ENCODE measurements at regions not wholly inside any gene's neighbourhood (a gene's known extent, or its start where the extent isn't known, plus 50 kb on each side); places are given as distances from the start of the nearest gene placed in this dataset.

GRCh38 chr5:152694231-152694630 lies 289.2 kb upstream of the NMUR2 start:
- intact Hi-C loops (cut with DNase I), result no loop called here
- H3K36me3 ChIP-seq, result no peaks in the 10 kb centered on the region
- no peaks in the 10 kb centered on the region for H3K27me3 ChIP-seq (replicated peaks; ENCODE audit: insufficient read depth)
- TF ChIP-seq POLR2A (IDR thresholded peaks at IDR 0.05) (no peak), POLR2AphosphoS5 (IDR thresholded peaks at IDR 0.05) (no peak)
- TF ChIP-seq, protein P1, sequence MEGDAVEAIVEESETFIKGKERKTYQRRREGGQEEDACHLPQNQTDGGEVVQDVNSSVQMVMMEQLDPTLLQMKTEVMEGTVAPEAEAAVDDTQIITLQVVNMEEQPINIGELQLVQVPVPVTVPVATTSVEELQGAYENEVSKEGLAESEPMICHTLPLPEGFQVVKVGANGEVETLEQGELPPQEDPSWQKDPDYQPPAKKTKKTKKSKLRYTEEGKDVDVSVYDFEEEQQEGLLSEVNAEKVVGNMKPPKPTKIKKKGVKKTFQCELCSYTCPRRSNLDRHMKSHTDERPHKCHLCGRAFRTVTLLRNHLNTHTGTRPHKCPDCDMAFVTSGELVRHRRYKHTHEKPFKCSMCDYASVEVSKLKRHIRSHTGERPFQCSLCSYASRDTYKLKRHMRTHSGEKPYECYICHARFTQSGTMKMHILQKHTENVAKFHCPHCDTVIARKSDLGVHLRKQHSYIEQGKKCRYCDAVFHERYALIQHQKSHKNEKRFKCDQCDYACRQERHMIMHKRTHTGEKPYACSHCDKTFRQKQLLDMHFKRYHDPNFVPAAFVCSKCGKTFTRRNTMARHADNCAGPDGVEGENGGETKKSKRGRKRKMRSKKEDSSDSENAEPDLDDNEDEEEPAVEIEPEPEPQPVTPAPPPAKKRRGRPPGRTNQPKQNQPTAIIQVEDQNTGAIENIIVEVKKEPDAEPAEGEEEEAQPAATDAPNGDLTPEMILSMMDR (IDR thresholded peaks at IDR 0.05), result no peak
- 45% methylated on average over 2 of the region's 2 CpGs for WGBS
- no peak overlapping the region for H3K27ac ChIP-seq
- H3K4me1 ChIP-seq (replicated peaks), result no peaks in the 10 kb centered on the region
- H3K9me3 ChIP-seq, result no peaks in the 10 kb centered on the region
- no peak overlapping the region for H3K4me3 ChIP-seq
- DNase-seq (ENCODE audit: low spot score), result no peak

GRCh38 chr5:152701305-152701949 lies 296.3 kb upstream of the NMUR2 start:
- H3K36me3 ChIP-seq, result no peaks in the 10 kb centered on the region
- no peaks in the 10 kb centered on the region for H3K27me3 ChIP-seq (replicated peaks; ENCODE audit: insufficient read depth)
- H3K4me1 ChIP-seq (replicated peaks), result no peaks in the 10 kb centered on the region
- intact Hi-C loops (cut with DNase I), result no loop called here
- TF ChIP-seq, protein P1 (IDR thresholded peaks at IDR 0.05), result no peak
- no peak for TF ChIP-seq POLR2AphosphoS5 (IDR thresholded peaks at IDR 0.05)
- TF ChIP-seq POLR2A (IDR thresholded peaks at IDR 0.05), result no peak
- DNase-seq (ENCODE audit: low spot score), result no peak
- WGBS, result 34% methylated on average over 2 of the region's 2 CpGs
- no peaks in the 10 kb centered on the region for H3K9me3 ChIP-seq
- no peak overlapping the region for H3K27ac ChIP-seq
- H3K4me3 ChIP-seq, result no peak overlapping the region

DNA sequence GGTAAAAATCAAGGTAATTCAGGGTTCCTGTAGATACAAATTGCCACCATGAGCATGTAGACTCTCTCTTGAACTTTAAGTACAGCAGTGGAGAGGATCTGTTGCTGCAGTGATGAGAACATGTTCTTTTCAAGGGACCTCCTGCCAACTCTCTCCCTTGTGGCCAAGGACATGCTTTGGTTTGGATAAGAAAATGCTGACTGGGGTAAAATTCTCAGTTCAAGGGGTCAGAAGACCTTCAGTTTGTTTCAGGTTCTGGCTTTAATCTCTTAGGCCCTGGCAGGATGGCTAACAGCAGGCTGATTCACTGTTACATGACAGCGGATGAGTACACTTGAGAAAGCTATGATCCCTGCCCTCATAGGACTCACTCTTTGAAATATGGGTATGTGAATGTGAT lies 299.2 kb upstream of the NMUR2 start:
- Histone ChIP-seq H3K4me3 (no peak overlapping the region), H3K9me3 (no peaks in the 10 kb centered on the region), H3K27me3 (replicated peaks; ENCODE audit: insufficient read depth) (no peaks in the 10 kb centered on the region), H3K4me1 (replicated peaks) (no peaks in the 10 kb centered on the region), H3K27ac (no peak overlapping the region), H3K36me3 (no peaks in the 10 kb centered on the region)
- DNase-seq (ENCODE audit: low spot score), result no peak
- intact Hi-C loops (cut with DNase I), result no loop called here
- TF ChIP-seq POLR2A (IDR thresholded peaks at IDR 0.05) (no peak), POLR2AphosphoS5 (IDR thresholded peaks at IDR 0.05) (no peak)
- TF ChIP-seq, protein P1 (IDR thresholded peaks at IDR 0.05), result no peak
- WGBS, result 95% methylated on average over 1 of the region's 1 CpG

- TF ChIP-seq, protein P1 (IDR thresholded peaks at IDR 0.05), result no peak
- TF ChIP-seq POLR2AphosphoS5 (IDR thresholded peaks at IDR 0.05) (no peak), POLR2A (IDR thresholded peaks at IDR 0.05) (no peak)
- intact Hi-C loops (cut with DNase I), result no loop called here
- Histone ChIP-seq H3K27ac (no peak overlapping the region), H3K4me1 (replicated peaks) (no peaks in the 10 kb centered on the region), H3K9me3 (no peaks in the 10 kb centered on the region), H3K36me3 (no peaks in the 10 kb centered on the region), H3K27me3 (replicated peaks; ENCODE audit: insufficient read depth) (no peaks in the 10 kb centered on the region), H3K4me3 (no peak overlapping the region)
- DNase-seq (ENCODE audit: low spot score), result no peak
- WGBS, result 21% methylated on average over 2 of the region's 2 CpGs
Measured at GRCh38 chr5:152711801-152712388, 306.8 kb upstream of the NMUR2 start.

- H3K4me1 ChIP-seq (replicated peaks), result no peaks in the 10 kb centered on the region
- DNase-seq (ENCODE audit: low spot score), result no peak
- H3K27me3 ChIP-seq (replicated peaks; ENCODE audit: insufficient read depth), result no peaks in the 10 kb centered on the region
- 61% methylated on average over 2 of the region's 2 CpGs for WGBS
- TF ChIP-seq POLR2A (IDR thresholded peaks at IDR 0.05), result no peak
- no peak for TF ChIP-seq POLR2AphosphoS5 (IDR thresholded peaks at IDR 0.05)
- TF ChIP-seq, protein P1 (IDR thresholded peaks at IDR 0.05), result no peak
- H3K27ac ChIP-seq, result no peak overlapping the region
- no peaks in the 10 kb centered on the region for H3K36me3 ChIP-seq
- H3K4me3 ChIP-seq, result no peak overlapping the region
- intact Hi-C loops (cut with DNase I), result no loop called here
- no peaks in the 10 kb centered on the region for H3K9me3 ChIP-seq
Measured at GRCh38 chr5:152717393-152717792, 312.3 kb upstream of the NMUR2 start.
